HG03558 (cell line): ENCODE measurements at regions not wholly inside any gene's neighbourhood (a gene's known extent, or its start where the extent isn't known, plus 50 kb on each side); places are given as distances from the start of the nearest gene placed in this dataset.

Experiments used
- ATAC-seq: cut with Tn5 transposase; IDR thresholded peaks from one replicate; pipeline ENCODE4 v1.9.1; 2021; ENCODE audit warnings: moderate number of reproducible peaks; ENCODE audit not compliant: unreplicated experiment; ENCODE audit errors: extremely low read depth

- no peak for ATAC-seq
Observed at GRCh38 chr2:126822921-126823320, 75.8 kb upstream of the TEX51 start.

- no peak for ATAC-seq
Observed at GRCh38 chr2:126823951-126824350, 74.7 kb upstream of the TEX51 start.

- no peak for ATAC-seq
Observed at GRCh38 chr2:126824663-126825062, 74.0 kb upstream of the TEX51 start.

GRCh38 chr2:126825316-126825715, 73.4 kb upstream of the TEX51 start:
- no peak for ATAC-seq

GRCh38 chr2:126826491-126826890, 72.2 kb upstream of the TEX51 start:
- ATAC-seq, result no peak

DNA sequence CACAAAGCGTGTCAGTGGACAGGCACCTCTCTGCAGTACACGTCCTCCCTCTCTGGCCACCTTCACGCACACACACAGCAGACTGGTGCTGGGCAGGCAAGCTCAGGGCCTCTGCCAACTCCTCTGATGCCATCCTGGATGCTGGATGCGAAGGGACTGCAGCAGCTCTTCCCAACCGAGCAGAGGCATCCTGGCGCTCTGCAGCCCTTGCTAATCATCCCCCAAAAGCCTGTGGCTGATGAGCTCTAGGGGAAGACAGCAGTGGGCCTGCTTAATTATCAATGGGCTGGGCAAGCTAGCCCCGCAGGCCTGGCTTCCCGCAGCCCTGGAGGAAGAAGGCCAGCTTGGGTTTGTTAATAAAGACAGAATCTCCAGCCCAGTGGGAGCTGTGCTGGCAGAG, 71.3 kb upstream of the TEX51 start:
- ATAC-seq, result no peak

DNA sequence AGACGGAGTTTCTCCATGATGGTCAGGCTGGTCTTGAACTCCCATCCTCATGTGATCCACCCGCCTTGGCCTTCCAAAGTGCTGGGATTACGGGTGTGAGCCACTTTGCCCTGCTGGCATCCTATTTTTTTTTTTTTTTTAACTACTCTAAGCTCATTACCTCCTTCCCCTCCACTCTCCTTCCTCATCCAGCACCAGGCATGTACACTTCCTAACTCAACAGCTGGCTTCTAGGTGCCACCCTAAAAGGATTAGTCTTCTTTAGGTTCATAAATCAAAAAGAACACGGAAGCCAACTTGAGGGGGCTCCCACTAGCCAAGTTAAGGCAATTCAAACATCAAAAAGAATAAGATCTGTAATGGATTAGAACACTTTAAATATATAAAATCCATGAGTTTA, 70.6 kb upstream of the TEX51 start:
- no peak for ATAC-seq

- no peak for ATAC-seq
Observed at GRCh38 chr2:126828491-126828890, 70.2 kb upstream of the TEX51 start.

GRCh38 chr2:126831234-126832005, 67.3 kb upstream of the TEX51 start:
- ATAC-seq, result no peak

DNA sequence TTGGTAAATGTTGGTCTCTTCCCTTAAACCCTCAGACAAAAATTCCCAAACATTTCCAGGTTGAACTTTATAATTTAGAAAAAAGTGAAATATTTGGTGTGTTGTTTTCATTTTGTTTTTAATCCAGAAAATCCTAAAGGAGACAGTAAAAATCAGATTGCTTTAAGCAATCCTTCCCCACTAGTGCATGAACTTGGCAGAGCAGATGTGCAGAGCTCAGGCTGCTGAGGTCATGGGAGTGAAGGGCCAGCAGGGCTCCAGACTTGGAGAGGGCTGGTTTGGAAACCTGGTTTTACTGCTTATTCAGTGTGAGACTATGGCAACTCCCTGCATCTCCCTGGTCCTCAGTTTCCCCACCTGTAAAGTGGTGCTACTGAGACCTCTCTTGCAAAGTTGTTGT, 66.7 kb upstream of the TEX51 start:
- no peak for ATAC-seq

DNA sequence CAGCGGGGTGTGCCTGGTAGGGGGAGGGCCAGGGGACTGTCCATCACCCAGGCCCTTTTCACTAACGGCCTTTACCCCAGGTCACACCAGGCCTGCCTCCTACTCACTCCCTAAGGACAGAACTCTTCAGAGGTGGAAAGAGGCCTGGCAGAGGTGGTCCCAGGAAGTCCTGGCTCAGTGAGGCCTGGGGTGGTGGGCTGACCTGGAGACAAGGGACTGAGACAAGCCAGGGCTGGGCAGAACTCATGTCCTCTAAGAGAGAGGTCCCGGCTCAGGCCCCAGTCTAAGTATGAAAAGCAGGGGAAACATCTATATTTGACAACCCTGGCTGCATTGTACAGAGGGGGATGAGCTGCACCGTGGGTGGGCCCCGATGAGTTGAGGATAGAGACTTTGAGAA, 65.9 kb upstream of the TEX51 start:
- no peak for ATAC-seq

DNA sequence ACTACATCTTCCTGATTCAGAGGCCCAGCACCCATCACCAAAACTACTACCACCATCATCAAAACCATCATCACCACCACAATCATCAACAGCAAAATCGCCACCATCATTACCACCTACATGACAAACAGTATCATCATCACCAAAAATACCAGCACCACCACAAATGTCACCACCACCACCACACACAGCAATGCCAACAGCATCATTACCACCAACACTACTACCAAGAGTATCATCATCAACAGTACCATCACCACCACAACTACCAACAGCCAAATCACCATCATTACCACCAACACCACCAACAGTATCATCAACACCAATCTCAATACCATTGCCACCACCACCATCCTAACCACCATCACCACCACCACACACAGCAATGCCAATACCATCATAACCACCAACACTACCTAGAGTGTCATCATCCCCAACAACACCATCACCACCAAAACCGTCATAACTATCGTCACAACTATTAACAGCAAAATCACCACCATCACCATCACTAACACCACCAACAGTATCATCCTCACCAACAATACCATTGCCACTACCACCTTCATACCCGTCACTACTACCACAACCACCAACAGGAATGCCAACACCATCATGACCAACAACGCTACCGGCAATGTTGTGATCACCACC, 64.6 kb upstream of the TEX51 start:
- ATAC-seq, result no peak

- ATAC-seq, result no peak
Observed at GRCh38 chr2:126835261-126835660, 63.4 kb upstream of the TEX51 start.

DNA sequence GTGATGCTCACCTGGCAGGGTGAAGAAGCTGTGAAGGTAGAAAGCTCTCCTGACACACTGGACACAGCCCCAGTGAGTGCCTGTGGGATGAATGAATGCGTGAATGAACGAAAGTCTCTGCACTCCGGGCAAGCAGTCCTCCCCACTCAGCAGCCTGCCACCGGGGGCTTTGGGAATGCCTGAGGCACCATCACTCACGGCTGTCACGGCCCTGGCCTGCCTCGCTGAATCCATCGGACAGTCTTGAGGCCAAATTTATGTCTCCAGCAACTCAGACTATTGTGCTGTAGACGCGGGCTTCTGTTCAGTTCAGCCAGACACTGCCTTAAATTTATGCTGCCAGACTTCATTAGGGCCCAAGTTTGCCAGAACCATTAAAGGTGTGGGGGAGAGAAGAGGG, 62.9 kb upstream of the TEX51 start:
- no peak for ATAC-seq

DNA sequence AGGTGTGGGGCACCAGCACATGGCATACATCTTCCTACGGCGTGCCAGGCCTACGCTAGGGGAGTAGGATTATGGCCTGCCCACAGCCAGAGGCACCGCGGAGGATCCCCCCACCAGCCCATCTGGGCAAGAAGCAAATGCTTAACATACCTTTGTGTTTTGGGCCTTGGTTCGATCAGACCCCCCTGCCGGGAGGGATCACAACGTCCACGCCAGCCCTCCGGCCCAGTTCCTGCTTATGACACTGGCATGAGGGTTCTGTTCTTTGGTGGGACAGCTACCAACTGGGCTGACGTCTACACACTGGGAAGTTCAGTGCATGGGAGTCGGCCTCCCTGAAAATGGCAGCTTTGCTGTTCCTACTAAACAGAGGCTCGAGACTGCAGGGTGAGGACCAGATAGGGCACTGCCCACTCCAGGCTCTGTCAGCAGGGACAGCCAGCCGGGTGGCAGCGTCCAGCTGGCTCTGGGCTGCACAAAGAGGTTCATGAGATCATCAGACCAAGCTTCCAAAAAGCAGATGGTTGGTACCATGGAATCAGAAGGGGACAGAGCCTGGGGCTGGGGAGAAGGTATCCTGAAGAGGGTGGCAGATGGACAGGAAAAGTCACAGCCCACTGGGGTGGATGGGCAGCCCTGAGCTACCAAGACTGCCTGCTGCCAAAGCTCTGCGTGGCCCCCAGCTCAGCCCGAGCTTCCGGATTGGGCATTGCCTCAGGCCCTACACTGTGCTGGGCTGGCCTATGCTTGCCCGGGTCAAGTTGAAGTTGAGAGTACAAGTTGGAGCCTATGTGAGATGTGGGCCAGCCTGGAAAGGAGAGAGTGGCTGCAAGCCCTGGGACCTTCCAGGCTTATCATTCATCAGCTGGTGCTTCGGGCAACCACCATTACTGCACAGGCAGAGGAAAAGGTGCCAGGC, 61.7 kb upstream of the TEX51 start:
- no peak for ATAC-seq

DNA sequence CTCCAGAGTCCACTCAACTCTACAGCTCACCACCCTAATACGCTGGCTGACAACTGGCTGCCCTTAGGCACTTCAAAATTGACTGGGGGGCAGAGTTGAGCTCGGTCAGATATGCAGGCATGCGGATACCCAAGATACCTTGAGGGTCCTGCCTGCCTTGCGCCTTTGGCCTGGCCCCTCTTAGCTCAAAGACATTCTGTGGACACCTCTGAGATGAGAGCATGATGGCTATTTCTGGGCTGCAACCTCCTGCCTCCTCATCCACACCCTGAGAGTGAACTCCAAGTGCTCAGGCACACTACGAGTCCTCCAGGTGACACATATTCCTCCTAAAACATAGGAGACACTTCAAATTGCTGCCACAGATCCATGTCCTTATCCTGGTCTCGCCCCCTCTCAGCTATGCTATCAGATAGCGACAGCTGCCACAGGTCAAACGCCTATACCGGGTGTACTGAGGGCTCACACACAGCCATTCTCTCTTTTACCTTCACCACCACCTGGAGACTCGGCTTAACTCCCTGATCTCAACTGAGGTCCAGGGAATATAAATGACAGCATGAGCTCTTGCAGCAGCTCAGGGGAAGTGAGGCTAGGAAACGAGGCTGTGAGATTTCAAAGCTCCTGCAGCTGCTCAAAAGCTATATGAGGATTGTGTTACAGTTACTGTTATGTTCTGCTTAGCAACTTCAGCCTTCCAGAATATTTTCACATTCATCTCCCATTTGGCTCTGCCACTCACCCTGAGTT, 60.5 kb upstream of the TEX51 start:
- ATAC-seq, result no peak

GRCh38 chr2:126838716-126838985, 60.0 kb upstream of the TEX51 start:
- no peak for ATAC-seq

DNA sequence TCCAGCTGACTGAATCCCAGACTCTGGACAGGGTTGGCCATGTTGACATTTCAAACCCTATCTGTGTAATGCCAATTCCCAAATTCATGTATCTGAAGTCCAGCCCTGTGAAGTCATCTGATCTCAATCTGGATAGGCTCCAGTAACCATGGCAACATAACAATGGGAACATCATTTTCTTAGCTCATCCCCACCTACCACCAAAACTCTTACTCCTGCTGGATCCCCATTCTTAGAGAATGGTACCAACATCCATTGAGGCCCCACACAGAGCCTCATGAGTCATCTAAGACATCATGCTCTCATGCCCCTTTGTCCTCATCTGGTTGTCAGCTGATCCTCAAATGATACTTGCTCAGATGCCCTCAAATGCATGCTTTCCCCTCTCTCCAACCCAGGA, 58.9 kb upstream of the TEX51 start:
- ATAC-seq, result no peak

GRCh38 chr2:126843081-126843480, 55.6 kb upstream of the TEX51 start:
- no peak for ATAC-seq

GRCh38 chr2:126846241-126846640, 52.4 kb upstream of the TEX51 start:
- no peak for ATAC-seq
